Superior temporal gyrus (tissue), 1 donor: ENCODE measurements at regions not wholly inside any gene's neighbourhood (a gene's known extent, or its start where the extent isn't known, plus 50 kb on each side); places are given as distances from the start of the nearest gene placed in this dataset.
"Not testable (repeated sequence)": the region's sequence is repeated elsewhere in the genome, so short reads cannot be mapped to it uniquely, and the experiment has no call there.

Experiments used
- DNase-seq: peaks from one replicate; pipeline ENCODE4 v3.0.0-alpha.2; 2016; ENCODE audit errors: extremely low spot score

DNA sequence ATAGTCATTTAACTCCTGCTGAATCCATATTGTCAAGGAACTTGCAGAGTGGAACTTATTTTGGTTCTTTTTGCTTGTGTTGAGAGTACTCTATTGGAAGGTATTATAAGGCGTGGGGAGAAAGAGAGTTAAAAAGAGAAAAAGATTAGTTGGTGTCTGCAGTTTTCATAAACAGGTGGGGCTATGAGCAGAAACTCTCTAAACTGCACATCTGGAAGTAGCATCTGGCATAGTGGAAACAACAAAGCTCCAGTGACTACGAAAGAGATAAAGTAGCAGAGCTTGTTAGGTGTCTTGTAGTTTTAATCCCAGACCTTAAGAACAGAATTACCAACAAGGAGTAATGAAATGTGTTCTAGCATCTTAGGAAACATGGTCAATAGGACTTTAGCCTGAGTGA lies 148.8 kb upstream of the SGO1 start:
- DNase-seq: no peak

- DNase-seq: no peak
Measured at GRCh38 chr3:20327889-20328288, 141.9 kb upstream of the SGO1 start.

DNA sequence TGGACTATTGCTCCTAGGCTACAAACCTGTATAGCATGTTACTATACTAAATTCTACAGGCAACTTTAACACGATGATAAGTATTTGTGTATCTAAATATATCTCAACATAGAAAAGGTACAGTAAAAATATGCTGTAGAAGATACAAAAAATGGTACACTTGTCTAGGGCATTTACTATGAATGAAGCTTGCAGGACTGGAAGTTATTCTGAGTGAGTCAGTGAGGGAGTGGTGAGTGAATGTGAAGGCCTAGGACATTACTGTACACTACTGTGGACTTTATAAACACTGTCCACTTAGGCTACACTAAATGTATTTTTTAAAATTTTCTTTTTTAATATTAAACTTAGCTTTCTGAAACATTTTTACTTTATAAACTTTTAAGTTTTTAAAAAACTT lies 140.5 kb upstream of the SGO1 start:
- no peak for DNase-seq

DNA sequence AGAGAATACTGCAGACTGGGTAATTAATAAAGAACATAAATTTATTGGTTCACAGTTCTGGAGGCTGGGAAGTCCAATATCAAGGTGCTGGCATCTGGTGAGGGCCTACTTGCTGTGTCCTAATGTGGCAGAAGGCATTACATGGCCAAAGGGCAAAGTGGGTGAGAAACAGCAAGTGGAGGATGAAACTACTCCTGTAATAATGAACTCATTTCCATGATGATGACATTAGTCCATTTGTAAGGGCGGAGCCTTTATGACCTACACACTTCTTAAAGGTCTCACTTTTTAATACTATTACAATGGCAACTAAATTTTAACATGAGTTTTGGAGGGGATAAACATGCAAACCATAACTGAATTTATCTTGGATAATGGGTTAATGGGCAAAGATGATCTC lies 139.6 kb upstream of the SGO1 start:
- DNase-seq: no peak

GRCh38 chr3:20324664-20325478 lies 138.9 kb upstream of the SGO1 start:
- no peak for DNase-seq

DNA sequence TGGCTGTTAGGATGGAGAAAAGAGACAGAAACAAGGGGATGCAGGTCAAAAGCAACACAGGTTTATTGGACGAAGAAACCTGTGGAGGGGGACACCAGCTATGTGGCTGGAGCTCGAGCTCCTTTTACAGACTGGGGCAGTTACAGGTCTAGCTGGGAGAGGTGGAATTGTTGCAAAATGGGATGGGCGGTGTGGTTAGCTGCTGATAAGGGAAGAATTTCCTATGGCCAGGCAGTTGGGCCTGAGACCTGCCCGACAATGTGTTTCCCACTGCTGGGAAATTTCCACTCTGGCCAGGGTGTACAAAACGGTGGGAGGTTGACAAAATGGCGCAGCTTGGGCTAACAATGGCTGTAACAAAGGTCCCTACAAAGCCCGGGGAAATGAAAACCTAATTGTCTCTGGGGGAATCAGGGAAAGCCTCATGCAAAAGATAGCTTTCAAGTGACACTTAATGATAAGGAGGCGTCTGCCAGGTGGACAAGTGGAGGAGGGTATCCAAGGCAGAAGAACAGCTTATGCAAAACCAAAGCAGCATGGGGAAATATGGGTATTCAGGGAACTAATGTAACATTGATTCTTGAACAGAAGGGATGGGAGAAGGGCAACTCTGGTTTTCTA lies 137.4 kb upstream of the SGO1 start:
- no peak for DNase-seq

DNA sequence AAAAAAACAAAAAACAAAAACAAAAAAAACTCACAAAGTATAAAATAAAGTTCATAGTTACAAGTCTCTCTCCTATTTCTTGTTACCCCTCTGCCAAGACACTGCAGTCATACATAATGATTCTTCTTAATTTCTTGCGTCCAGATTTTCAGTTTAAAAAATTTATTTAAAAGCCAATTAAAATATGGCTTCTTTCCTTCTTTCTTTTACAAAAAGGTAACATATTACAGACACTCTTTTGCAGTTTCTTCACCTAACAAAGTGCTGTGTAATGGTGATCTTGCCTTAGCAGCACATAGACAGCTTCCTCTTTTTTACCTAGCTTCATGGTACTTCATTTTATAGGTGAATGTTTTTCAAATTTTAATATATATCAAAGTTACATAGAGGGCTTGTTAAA lies 136.1 kb upstream of the SGO1 start:
- DNase-seq: no peak

DNA sequence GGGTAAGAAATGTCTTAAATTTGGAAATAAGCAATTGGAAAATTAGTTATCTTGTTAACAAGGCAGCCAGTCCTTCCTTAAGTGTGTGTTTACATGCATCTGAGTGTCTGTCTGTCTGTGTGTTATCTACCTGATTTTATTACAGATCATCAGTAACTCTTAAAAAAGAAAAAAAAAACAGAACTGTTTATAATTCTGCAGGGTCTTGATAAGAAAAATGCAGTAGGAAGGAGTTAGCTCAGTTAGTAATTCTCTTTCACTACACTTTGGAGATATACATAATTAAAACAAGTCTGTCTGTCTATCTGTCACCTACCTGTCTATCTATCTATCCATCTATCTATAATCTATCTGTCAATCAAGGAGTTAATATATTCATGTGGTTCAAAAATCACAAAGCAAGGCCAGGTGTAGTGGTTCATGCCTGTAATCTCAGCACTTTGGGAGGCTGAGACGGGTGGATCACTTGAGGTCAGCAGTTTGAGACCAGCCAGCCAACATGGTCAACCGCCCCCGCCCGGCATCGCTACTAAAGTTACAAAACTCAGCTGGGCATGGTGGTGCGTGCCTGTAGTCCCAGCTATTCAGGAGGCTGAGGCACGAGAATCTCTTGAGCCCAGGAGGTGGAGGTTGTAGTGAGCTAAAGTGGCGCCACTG lies 135.5 kb upstream of the SGO1 start:
- DNase-seq: no peak

DNA sequence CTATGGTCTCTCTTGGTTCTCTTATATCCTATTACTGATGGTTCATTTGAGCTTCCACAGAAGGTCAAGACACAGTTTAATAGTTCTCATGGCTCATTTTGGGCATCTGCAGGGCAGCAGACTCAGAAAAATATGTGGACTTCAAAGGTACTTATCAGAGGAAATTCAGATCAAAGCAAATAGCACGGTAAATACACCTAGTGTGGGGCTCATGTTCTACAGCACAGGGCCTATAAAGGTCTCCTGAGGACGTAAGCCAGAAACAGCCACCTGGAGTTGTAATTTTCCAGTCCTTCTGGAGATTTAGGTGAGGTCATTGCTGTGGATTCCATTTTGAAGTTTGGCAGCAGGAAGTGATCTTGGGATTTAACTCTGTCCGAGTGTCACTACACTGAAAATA lies 134.5 kb upstream of the SGO1 start:
- no peak for DNase-seq

DNA sequence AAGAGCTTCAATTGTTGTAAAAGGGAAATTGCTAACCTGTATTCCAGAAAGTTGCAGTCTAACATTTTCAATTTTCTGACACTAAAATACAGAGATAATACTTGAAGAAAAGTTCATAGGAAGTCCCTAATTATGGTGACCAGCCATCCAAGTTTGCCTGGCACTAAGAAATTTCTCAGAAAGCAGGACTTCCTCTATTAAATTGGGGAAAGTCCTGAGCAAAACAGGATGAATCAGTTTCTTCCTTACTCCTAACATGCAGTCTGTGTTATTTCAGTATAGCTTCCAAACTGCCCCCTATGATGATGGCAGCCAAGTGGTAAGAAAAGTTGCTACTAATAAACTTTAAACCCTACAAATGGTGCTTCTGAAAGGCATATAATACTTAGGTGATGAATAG lies 133.5 kb upstream of the SGO1 start:
- DNase-seq: no peak

- no peak for DNase-seq
Measured at GRCh38 chr3:20317616-20318015, 131.6 kb upstream of the SGO1 start.

- DNase-seq: no peak
Measured at GRCh38 chr3:20316238-20316637, 130.2 kb upstream of the SGO1 start.

- DNase-seq: no peak
Measured at GRCh38 chr3:20310629-20311028, 124.6 kb upstream of the SGO1 start.

GRCh38 chr3:20307383-20307782 lies 121.4 kb upstream of the SGO1 start:
- no peak for DNase-seq

DNA sequence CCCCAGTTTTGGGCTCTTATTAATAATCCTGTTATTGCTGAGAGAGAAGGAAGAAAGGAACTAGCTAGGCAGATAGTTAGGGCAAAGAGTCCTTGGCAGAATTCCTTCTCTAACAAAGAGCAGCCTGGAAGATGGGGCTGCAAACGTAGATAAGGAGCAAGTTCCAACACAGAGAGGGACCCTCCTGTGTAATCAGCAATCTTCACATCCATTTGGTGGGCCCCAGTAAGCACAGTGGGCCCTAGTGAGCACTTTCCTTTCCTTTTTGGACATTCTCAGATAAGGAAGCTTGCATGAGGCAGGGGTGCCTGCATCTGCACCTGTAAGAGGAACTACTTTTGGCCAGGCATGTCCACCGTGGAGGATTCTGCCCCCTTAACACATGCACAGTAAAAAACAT lies 119.6 kb upstream of the SGO1 start:
- DNase-seq: no peak

GRCh38 chr3:20302766-20303165 lies 116.8 kb upstream of the SGO1 start:
- no peak for DNase-seq

- DNase-seq: no peak
Measured at GRCh38 chr3:20288050-20288449, 102.0 kb upstream of the SGO1 start.

GRCh38 chr3:20280257-20280656 lies 94.3 kb upstream of the SGO1 start:
- DNase-seq: no peak

DNA sequence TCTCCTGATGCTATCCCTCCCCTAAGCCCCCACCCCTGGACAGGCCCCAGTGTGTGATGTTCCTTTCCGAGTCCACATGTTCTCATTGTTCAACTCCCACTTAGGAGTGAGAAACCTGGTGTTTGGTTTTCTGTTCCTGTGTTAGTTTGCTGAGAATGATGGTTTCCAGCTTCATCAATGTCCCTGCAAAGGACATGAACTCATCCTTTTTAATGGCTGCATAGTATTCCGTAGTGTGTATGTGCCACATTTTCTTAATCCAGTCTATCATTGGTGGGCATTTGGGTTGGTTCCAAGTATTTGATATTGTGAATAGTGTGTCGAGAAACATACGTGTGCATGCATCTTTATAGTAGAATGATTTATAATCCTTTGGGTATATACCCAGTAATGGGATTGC lies 80.0 kb upstream of the SGO1 start:
- DNase-seq: not testable (repeated sequence)

DNA sequence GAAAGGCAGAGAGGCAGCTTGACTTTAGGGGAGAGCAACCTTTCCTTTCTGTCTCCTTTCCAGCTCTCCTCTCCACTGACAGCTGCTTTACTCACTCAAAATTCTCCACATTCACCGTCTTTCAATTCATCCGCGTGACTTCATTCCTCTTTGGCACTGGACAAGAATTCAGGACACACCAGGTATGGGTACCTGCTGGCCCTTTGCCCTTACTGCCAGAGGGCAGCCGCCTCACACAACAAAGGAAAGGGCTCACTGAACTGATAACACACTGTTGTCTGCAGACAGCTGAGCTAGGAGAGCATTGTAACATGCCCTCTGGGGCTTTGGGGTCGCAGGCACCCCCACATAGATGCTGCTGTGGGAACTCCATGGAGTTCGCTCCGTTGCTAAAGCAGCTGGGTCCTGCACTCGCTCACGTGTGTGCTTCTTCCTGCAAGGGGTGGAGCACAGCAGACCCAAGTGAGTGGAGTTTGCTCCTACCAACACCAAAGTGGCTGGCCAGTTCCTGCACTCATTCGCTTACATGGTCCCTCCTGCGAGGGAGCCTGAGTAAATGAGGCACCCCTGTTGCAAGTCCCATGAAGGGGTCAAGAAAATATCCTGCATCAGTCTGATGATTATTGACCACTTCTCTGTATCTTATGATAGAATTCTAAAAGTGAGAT lies 79.0 kb upstream of the SGO1 start:
- DNase-seq: no peak

DNA sequence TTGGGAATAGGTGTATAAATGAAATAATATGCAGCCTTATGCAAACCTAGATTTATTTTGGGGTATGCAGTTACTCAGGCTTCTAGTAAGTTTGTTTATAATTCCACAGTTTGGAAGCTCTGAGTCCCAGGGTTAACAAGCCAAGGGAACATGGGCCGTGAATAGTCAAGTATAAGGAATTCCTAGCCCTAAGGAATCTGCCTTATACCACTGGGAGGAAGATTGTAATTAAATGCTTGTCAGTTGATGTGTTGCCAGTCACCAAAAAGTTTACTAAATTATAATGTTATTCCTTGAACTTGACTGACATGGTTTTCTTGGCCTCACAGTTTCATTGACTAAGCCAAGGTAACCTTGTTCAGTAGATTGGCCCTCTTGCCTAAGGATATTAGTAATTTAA lies 72.4 kb upstream of the SGO1 start:
- no peak for DNase-seq

- no peak for DNase-seq
Measured at GRCh38 chr3:20256144-20256543, 70.1 kb upstream of the SGO1 start.
